Hematopoietic multipotent progenitor cell treated with erythropoietin and hydrocortisone succinate and interleukin-3 and kit ligand, for 4 days (in vitro differentiated cells): ENCODE measurements at regions not wholly inside any gene's neighbourhood (a gene's known extent, or its start where the extent isn't known, plus 50 kb on each side); places are given as distances from the start of the nearest gene placed in this dataset.

Source experiments
- DNase-seq: peaks from one replicate; pipeline ENCODE4 v3.0.0-alpha.2; 2015

DNA sequence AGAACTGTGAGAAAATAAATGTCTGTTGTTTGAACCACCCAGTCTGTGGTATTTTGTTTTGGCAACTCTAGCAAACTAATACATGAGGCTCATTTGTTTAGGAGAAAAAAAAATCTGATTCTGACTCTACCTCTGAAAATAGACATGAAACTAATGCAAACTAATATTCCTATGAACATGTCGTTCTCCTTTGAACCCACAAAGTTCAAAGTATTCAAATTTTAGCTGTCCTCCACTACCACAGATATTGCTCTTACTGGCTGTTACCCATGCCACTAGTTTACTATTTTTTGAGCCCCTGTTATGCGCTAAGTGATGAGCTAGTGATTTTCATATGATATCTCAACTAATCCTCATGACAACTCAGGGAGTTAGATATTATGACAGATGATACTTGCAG lies 58.8 kb upstream of the ZNF804B start:
- DNase-seq = no peak

DNA sequence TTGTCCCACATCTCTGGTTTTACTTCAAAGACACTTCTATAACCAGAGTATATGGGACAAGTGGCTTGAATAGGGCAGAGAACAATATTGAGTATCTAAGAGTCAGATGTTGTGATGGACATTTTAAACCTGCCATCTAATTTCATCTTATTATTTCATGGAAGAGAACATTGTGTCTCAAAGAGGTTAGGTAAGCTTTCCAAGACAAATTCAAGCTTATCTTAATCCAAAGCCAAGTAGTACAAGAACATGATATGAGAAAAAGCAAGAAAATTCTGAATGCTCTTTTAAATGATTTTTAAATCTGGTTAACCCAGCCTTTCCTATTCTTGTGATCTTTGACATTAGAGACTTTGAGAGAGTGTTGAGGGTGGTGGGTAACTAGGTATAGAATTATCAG lies 65.3 kb upstream of the ZNF804B start:
- DNase-seq = no peak

DNA sequence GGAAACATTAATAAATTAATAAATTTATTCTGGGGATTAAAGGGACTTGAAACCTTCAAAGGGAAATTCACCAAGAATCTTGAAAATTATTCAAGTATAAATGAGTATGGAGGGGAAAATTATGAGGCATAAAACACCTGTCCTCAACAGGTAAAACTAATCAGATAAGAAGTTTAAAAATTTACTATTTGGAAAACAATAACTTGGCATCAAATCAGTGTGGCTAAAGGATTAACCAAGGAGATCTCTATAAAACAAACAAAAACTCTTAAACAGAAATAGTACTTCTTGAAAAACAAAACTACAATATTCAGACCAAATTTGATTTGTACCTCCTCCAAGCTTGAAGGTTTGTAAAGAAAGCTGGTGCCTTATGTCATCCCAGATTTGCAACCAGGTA lies 66.4 kb upstream of the ZNF804B start:
- no peak for DNase-seq

DNA sequence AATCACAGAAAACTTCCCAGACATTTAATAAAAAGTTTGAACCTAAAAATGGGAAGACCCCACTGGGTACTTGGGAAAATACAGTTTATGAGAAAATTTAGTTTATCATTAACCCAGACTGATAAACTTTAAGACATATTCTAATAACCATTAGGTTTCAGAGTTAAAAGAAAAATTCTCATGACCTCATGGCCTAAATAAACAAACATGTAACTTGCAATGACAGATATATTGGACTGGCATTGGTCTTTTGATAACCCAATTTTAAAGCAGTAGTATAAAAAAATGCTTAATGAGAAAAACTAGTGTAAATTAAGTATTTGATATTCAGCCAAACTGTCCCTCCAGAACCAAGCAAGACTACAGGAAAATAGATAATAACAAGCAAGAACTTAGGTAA lies 67.0 kb upstream of the ZNF804B start:
- DNase-seq = no peak

DNA sequence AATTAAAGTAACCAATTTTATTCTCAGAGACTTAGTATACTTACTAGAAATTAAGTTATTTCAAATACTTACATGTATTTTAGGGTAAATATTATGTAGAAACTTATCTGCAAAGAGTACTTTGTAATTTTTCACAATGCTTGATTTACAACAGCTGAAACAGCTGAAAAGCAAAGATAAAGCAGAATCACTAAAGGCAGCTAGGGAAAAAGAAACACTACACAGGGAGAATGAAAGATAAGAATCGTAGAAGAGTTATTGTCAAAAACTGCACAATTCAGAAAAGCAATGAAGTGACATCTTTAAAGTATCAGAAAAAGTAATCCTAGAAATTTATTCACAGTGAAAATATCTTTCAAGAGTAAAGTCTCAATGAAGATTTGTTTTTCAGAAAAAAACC lies 69.7 kb upstream of the ZNF804B start:
- peak; percentile 21 for DNase-seq

DNA sequence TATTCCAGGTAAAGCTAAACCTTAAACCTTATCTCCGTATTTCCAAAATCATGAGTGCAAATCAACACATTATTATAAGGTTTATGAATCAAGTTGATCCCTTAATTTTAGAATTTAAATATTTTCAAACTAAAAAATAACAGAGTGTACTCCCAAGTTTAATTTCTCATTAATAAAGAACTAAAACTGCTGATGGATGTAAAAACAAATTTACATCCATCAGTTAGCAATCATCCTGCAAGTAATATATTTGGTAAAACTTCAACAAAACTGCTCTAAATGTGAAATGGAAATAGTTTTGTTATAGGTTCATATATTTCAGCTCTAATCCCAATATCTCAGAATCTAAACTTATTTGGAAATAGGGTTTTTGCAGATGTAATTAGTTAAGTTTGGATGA lies 71.3 kb upstream of the ZNF804B start:
- no peak for DNase-seq

DNA sequence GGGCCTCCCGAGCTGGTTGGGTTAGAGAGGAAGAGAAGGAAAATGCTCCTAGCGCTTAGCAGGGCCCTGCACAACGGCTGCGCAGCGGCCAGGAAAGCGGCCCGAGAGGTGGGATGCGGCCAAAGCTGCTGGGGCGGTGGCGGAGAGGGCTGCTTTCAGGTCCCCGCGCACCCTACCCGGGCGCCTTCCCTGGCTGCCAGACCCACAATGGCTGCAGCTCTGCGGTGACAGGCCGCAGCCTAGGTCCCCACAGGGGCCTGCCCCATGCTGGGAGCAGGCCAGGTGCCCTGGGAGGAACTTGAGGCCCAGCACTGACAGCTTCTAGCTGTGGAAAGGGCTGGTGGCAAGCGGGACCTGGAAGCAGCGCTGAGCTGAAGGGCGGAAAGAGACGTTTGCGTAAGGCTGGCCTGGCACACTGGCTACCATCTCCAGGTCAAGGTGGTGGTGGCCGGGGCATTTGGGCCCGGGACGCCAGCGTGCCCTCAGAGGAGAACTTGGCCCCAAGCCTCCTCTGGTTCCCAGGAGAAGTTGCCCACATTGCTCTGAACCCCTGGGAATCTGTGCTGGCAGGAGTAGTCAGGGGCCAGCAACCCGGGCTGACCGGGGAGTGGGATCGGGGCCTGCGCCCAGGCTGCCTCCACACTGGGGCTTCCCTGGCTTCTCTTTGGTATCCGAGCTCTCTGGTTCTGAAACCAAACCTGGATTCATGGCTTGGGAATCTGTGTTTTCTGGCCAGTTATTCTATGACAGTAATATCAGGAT lies 72.9 kb upstream of the ZNF804B start:
- no peak for DNase-seq

DNA sequence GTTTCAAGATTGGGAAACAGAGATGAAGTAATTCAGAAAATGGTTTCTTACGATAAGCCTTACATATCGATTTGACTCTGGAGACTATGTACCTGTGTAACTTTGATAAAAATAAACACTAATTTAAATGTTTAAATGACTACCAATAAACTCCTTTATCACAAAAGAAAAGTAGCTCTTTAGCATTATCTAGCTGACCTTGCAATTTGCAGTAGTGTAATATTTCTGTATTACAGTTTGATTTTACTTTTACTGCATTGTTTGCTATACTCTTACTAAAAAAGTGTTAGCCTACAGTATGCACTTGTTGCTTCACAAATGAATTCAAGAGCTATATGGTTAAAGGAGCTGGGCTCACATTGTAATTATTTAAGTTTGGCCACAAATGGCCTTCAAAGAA lies 77.8 kb upstream of the ZNF804B start:
- DNase-seq = no peak

DNA sequence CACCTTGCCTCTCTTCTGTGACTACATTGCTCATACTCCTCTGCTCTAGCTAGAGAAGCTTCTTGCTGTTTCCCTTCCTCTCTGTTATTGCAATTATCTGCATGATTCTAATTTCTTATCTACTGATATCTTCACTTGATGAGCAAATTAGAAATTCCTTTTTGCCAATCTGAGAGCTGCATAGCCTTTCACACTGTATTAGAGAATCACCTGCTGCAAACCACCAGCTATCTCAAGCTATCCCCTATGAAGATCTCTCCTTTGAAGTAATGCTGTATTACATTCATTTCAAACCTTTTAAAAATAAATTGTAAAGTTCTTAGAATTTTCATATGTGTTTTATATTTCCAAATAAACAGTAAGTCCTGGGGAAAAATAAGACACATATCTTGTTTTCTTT lies 89.0 kb upstream of the ZNF804B start:
- no peak for DNase-seq

DNA sequence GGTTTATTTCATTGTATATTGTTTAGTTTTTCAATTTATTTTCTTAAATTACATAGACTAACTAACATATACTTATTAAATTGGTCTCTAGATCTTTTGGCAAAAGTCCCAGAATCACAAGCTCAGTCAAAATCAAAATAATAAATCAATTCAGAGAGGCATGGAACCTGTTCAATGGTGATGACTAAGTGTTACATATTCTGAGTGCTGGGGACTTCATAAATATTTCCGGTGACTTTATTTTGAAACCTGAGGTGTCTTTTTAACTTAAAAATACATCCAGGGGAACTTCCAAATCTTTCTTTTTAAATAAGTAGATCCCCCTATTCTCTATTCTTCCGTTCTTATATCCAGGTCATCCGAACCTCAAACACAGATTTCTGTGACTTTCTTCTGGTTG lies 89.6 kb upstream of the ZNF804B start:
- DNase-seq = no peak

DNA sequence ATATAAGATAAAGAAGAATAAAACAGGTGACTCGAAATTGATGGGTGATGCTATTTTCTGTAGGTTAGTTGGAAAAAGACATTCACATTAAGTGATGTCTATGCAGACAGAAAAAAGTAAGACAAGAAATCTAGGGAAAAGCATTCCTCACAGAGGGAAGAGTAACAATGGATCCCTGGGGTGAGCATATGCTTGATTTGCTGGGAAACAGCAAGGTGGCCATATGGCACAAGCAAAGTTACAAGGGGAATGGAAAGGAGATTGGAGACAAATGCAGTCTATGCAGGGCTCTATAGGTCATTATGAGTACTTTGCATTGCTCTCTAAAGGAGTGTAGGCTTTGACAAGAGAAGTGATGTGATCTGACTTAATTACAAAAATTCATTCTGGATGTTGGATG lies 90.9 kb upstream of the ZNF804B start:
- no peak for DNase-seq

DNA sequence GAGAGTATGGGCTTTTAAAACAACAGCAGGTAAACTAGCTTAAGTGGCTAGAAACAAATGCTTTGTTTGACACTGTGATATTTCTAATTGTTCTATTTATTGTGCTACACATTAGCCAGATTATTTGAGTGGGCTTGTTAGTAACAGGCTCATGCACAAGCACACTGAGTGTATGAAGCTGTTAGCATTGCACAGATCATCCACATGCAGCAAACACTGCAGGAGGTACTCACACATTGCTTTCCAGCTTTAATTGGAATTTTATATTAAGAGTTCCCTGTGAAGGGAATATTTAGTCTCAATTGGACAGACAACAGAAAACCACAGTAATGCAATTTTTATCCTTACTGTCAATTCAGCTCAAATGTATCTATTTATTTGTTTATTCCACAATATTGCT lies 92.9 kb upstream of the ZNF804B start:
- DNase-seq = no peak

DNA sequence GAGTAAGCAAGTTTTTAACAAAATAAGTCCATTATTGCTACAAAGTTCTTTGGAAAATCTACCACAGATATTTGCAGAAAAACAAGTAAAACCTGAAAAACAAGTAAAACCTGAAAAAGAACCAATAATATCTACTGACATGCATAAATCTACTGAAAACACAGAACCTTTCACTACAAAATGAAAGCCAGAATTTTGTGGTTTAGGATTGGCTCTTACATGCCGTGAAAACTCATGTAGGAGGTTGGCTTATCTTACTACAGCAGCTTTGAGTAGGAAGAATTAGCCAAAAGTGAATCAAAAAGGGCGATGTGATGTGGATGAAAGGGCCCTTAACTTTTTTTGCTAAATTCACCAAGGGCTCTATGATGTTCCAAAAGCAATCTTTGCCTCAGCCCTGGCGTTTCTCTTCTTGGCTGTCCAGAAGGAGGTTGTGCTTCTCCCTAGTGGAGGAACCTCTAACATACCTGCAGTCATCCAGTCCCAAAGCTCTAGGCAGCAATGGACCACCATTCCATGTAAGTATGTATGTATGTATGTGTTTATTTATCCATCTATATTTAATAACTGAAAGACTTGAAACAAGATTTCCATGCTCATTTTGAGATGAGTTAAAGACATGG lies 93.5 kb upstream of the ZNF804B start:
- peak; percentile 15 for DNase-seq

DNA sequence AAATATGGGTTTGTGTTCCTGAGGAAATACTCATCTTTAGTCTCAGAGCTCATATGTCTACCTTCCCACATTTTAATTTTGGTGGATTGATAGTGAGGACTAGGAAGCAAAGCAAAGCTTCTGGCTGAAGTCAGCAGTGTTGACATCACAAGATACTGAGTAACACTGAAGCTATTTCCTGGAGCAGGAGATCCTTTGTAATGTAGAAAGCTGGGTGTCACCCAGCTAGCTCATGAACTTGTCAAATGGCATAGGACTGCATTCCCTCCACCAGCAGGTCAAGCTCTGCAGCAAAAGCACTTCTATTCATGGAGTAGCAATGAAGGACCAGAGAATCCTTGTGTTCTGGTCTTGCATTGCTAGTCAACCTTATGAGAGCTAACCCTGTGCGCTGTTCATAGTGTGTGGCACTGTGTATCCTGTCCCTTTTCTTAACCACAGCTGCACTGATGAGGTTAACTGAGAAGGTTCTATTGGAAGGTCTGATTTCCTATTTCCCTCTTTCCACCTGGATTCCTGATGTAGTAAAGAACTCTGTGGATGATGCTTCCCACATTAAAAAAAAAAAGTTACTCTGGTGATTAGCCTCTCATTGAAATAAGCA lies 94.8 kb upstream of the ZNF804B start:
- no peak for DNase-seq

DNA sequence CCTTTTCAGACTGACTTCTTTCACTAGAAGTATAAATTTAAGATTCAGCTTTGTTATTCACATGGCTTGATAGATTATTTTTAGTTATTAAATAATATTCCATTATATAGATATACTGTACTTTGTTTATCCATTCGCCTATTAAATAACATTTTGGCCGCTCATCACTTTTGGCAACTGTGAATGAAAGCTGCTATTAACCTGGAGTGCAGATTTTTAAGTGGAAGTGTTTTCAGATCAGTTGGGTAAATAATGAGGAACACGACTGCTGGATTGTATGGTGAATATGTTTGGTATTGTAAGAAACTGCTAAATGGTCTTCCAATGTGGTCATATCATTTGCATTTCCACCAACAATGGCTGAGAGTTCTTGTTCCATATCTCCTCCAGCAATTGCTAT lies 97.6 kb upstream of the ZNF804B start:
- DNase-seq = no peak

DNA sequence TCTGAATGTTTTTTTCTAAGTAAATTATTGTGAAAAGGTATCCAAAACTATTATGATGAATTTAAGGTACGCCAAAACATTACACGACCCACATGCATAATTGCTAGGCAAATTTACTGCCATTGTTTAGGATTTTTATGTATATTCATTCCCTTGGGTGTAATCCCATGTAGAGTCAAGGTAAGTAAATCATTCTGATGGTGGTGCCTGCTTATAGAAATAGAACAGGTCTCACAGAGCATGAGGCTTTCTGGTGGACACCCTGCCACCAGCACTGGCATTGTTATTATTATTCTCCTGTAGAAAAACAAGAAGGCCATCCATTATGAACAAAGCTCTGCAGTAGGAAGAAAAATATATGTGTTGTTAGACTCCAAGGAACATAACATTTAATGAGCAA lies 111.7 kb upstream of the ZNF804B start:
- no peak for DNase-seq

DNA sequence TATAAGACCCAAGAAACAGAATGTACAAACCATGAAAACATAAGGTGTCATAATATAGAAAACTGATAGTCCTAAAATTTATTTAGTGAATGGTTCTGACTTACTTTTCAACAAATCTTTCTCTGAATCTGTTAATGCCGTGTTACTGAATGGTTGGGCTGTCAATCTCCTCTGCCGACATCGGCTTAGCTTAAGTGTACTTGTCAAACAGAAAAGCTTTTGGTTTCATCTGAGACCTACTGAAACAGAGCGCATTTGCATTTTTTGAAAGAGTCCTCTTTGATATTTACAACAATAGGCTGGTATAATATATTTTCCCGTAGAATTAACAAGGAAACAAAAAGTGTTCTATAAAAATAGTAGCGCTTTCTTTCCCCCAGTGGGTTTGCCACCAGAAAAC lies 120.9 kb upstream of the ZNF804B start:
- no peak for DNase-seq

DNA sequence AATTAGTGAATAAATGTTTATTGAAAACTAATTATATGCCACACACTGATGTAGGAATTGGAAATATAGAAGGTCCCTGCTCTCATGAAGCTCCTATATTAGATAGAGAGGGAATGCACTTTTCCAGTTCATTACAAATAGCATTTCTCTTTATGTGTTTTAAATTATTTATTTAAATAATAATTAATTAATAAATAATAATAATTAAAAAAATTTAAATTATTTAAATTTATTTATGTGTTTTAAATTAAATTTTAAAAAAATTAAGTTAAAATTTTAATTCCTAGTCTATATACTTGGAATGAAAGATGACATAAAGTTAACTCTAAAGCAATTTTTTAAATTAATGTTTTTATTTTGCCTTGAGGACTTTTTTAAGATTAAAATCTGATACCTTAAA lies 121.7 kb upstream of the ZNF804B start:
- DNase-seq = no peak

DNA sequence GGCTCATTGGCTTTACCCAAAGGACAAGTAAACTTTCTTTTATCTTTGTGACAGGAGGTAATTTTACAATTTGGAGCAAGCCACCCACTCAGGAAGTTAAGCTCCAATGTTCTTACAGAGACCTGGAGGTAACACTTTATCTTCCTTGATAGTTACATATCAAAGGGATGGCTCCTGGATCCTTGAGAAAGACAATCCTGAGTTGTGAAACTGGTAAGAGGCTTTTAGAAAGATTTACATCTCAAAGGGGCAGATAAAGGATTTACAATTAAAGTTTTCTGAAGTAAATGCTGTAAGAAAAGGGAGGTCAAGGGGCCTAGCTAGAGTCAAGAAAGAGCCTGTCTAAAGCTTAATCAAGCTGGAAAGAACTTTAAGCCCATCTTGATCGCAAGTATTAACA lies 124.4 kb upstream of the ZNF804B start:
- no peak for DNase-seq

DNA sequence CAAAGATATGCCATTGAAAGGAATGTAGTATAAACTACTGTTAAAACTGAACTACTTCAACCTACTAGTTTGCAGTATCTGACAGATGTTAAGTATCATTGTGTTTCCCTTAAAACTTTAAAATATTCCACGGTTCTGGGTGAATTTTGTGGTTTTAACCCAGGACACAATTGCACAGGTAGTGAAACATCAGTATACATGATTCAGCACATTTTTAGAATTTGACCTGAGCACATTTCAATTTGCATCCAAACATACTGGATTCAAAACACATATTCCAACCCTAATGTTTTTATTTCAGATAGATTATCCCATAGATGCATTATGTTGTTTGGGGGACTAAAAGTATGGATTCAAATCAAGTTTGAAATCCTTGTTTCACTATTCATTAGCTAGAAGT lies 129.9 kb upstream of the ZNF804B start:
- no peak for DNase-seq

DNA sequence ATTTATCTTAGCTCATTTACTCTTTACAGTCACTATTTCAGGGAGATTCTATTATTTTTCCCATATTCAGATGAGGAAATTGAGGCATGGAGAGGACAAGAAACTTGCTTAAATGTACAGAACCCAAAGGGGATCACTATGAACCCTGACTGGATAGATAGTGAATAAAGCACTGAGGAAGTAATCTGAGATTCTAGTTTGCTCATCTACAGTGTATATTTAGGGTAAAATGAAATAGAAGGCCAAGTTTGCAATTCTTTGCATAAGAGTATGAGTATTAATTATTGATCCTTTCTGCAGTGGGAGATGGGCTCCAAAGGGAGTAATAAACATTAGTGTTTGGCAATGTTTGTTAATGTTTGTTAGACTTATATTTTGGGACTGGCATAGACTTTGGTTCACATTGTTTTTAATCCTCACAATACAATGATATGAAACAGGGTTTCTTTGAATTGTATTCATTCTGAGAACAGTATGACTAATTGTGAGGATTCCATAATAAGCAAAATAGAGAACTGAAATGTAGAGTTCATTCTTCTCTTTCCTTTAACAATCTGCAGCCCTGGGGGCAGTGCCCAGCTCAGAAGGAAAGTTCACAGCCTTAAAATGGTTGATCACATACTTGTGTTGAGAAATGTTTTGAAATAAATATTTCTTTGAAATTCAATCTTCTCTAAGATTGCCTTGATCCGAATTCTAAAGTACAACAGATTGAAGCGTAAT lies 131.0 kb upstream of the ZNF804B start:
- DNase-seq = no peak

DNA sequence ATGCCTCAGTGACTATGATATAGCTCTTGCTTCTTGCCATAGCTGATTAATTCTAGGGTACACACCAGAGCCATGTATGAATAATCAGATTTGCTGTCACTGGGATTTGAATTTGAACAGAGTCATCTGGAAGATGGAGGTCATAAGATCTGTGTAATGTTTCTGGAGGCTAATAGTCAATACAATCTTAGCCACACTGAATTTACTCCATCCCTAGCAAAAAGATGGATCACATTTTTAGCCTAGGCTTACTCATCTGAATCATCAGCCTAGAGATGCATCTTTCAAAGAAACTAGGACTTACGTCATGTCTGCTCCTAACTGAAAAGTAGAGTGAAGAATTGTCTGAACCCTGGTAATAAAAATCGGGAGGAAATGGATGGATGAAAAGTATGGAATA lies 142.3 kb upstream of the ZNF804B start:
- DNase-seq = no peak

DNA sequence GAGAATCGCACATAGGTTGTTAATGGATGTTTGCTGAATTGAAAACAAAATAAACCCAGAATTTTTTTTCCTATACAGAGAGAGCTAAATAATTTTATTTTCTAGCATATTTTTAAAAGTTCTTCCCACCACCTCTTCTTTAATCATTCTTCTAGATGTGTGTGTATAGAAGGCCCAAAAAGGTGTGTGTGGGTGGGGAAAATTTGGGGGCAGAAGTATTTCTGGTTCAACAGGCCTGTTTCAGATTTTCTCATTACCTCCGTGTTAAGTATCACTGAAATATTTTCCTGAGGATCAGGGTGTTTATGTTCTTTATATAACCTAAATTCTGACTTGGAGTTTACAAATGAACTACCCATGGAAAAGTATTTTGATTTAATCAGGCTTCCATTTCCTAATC lies 144.2 kb upstream of the ZNF804B start:
- no peak for DNase-seq

DNA sequence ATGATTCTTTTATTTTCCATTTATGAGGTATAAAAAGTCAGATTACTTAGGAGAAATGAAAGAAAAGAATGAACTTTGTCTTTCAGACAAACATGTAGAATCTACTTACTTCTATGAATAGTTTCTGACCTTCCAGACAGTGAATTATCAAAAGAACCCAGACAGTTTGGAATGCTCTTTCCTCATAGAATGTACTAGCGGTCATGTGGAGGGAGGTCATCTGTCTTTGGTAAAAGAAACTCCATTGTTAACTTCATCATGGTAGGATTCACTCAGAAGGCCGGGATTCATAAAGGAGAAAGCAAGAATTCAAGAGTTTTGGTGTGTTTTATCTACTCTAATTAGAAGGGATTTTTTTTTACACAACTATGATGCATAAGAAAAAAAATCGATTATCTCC lies 144.8 kb upstream of the ZNF804B start:
- DNase-seq = no peak
